Fibroblast of lung (primary cell): ENCODE measurements at regions not wholly inside any gene's neighbourhood (a gene's known extent, or its start where the extent isn't known, plus 50 kb on each side); places are given as distances from the start of the nearest gene placed in this dataset.

Experiments
- DNase-seq, 2 donors: peaks; one replicate each; pipeline versions ENCODE4 v3.0.0 to v3.0.0-alpha.2; 2010; ENCODE audit warnings: low read depth in 2 of 2
- H2AFZ ChIP-seq: 2 replicates; pipeline ENCODE4 v1.5.1; 2012; ENCODE audit warnings: low read length, control low read depth, inconsistent platforms
- H3K27ac ChIP-seq: 2 replicates; pipeline ENCODE4 v1.5.1; 2011; ENCODE audit warnings: low read length, control low read depth; ENCODE audit not compliant: insufficient read depth
- H3K27me3 ChIP-seq: 2 replicates; pipeline ENCODE4 v1.5.1; 2011; ENCODE audit warnings: mild to moderate bottlenecking, low read length; ENCODE audit not compliant: control insufficient read depth, insufficient read depth
- H3K36me3 ChIP-seq: 2 replicates; pipeline ENCODE4 v1.5.1; 2011; ENCODE audit warnings: low read length; ENCODE audit not compliant: control insufficient read depth, insufficient read depth
- H3K4me1 ChIP-seq: 2 replicates; pipeline ENCODE4 v1.5.1; 2011; ENCODE audit warnings: low read length; ENCODE audit not compliant: control insufficient read depth, insufficient read depth; ENCODE audit errors: extremely low read depth
- H3K4me2 ChIP-seq: 2 replicates; pipeline ENCODE4 v1.5.1; 2011; ENCODE audit warnings: low read length, control low read depth; ENCODE audit not compliant: insufficient read depth; ENCODE audit errors: extremely low read depth
- H3K4me3 ChIP-seq, 4 experiments: fragments of 200-600 bp in 1 of 4; sonication (generic) in 1 of 4; replicated peaks in 1 of 4; 2 replicates each; pipeline ENCODE4 v1.5.1; 2011 to 2016; ENCODE audit warnings: low read length in 4 of 4, low read depth in 3 of 4, mild to moderate bottlenecking in 3 of 4, control low read depth in 2 of 4, inconsistent platforms in 1 of 4, mixed read lengths in 1 of 4; ENCODE audit not compliant: insufficient read depth in 1 of 4; ENCODE audit errors: control extremely low read depth in 1 of 4
- H3K79me2 ChIP-seq: 2 replicates; pipeline ENCODE4 v1.5.1; 2012; ENCODE audit warnings: mild to moderate bottlenecking, low read length, inconsistent platforms; ENCODE audit not compliant: control insufficient read depth, insufficient read depth
- H3K9ac ChIP-seq: 2 replicates; pipeline ENCODE4 v1.5.1; 2011; ENCODE audit warnings: mild to moderate bottlenecking, low read length, control low read depth; ENCODE audit not compliant: insufficient read depth
- H3K9me3 ChIP-seq: 2 replicates; pipeline ENCODE4 v1.5.1; 2012; ENCODE audit warnings: low read depth, low read length; ENCODE audit not compliant: control insufficient read depth, insufficient read depth
- H4K20me1 ChIP-seq: 2 replicates; pipeline ENCODE4 v1.5.1; 2011; ENCODE audit warnings: low read length; ENCODE audit not compliant: control insufficient read depth, insufficient read depth; ENCODE audit errors: extremely low read depth
- CTCF ChIP-seq, 2 donors: IDR thresholded peaks in 1 of 2; conservative IDR thresholded peaks in 1 of 2; 1 replicate in 1 of 2; 2 replicates in 1 of 2; pipeline ENCODE4 v1.5.1; 2011 to 2012; ENCODE audit warnings: low read length in 2 of 2, control low read depth in 1 of 2, inconsistent platforms in 1 of 2, low read depth in 1 of 2, mild to moderate bottlenecking in 1 of 2
- EZH2 ChIP-seq: IDR thresholded peaks from 2 replicates; pipeline ENCODE4 v1.5.1; 2012; ENCODE audit warnings: low read length, control low read depth, mild to moderate bottlenecking; ENCODE audit errors: missing control alignments

- Histone ChIP-seq H3K4me2 (no peak overlapping the region), H3K79me2 (no peaks in the 10 kb centered on the region), H3K9ac (no peak overlapping the region), H3K9me3 (no peaks in the 10 kb centered on the region), H3K27ac (no peak overlapping the region), H3K4me3 (no peak overlapping the region), H3K4me1 (no peaks in the 10 kb centered on the region), H3K36me3 (no peaks in the 10 kb centered on the region), H3K27me3 (no peaks in the 10 kb centered on the region), H4K20me1 (no peaks in the 10 kb centered on the region), H2AFZ (no peak overlapping the region)
- TF ChIP-seq EZH2 (no peak), CTCF (conservative IDR thresholded peaks at IDR 0.05 in 1 of 2, IDR thresholded peaks at IDR 0.05 in 1 of 2; ENCODE audit: low read depth in 1 of 2, low read length in 2 of 2) (no peak)
- no peak for DNase-seq
Measured at GRCh38 chr20:53853111-53853713, 217.2 kb downstream of the BCAS1 start.

- no peaks in the 10 kb centered on the region for H3K4me1 ChIP-seq
- no peak overlapping the region for H3K9ac ChIP-seq
- no peaks in the 10 kb centered on the region for H4K20me1 ChIP-seq
- no peak overlapping the region for H2AFZ ChIP-seq
- TF ChIP-seq CTCF (conservative IDR thresholded peaks at IDR 0.05 in 1 of 2, IDR thresholded peaks at IDR 0.05 in 1 of 2; ENCODE audit: low read depth in 1 of 2, low read length in 2 of 2) (no peak), EZH2 (no peak)
- no peak overlapping the region for H3K27ac ChIP-seq
- H3K79me2 ChIP-seq: no peaks in the 10 kb centered on the region
- H3K4me2 ChIP-seq: no peak overlapping the region
- no peak for DNase-seq
- no peaks in the 10 kb centered on the region for H3K9me3 ChIP-seq
- H3K36me3 ChIP-seq: no peaks in the 10 kb centered on the region
- H3K4me3 ChIP-seq: no peak overlapping the region
- H3K27me3 ChIP-seq: no peaks in the 10 kb centered on the region
Measured at GRCh38 chr20:53852691-53853090, 217.7 kb downstream of the BCAS1 start.

DNA sequence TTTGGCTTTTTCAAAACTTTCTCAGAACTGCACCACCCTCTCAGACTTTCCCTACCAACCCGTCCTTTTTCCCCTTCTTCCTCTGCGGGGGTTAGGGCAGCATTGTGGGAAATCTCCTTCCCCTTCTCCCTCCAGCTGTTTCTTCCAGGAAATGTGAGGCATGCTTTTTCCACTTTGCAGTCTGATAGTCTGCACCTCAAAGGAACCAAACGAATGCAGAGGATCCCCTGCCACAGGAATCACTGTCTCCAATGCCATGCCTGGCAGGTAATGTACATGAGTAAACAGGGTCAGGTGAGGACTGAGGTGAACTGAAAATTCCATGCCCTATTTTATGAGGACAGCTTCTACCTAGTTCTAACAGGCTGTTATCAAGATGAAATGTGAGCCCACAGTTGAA is 218.4 kb downstream of the BCAS1 start:
- Histone ChIP-seq H3K4me1 (no peaks in the 10 kb centered on the region), H3K27me3 (no peaks in the 10 kb centered on the region), H4K20me1 (no peaks in the 10 kb centered on the region), H3K9ac (no peak overlapping the region), H2AFZ (no peak overlapping the region), H3K27ac (no peak overlapping the region), H3K9me3 (no peaks in the 10 kb centered on the region), H3K4me3 (no peak overlapping the region), H3K79me2 (no peaks in the 10 kb centered on the region), H3K4me2 (no peak overlapping the region), H3K36me3 (no peaks in the 10 kb centered on the region)
- DNase-seq: no peak
- TF ChIP-seq EZH2 (no peak), CTCF (conservative IDR thresholded peaks at IDR 0.05 in 1 of 2, IDR thresholded peaks at IDR 0.05 in 1 of 2; ENCODE audit: low read depth in 1 of 2, low read length in 2 of 2) (no peak)
